HG03064 (cell line): ENCODE measurements at regions not wholly inside any gene's neighbourhood (a gene's known extent, or its start where the extent isn't known, plus 50 kb on each side); places are given as distances from the start of the nearest gene placed in this dataset.

ENCODE experiments used
- ATAC-seq: cut with Tn5 transposase; IDR thresholded peaks from one replicate; pipeline ENCODE4 v1.9.1; 2021; ENCODE audit warnings: low read depth; ENCODE audit not compliant: unreplicated experiment

DNA sequence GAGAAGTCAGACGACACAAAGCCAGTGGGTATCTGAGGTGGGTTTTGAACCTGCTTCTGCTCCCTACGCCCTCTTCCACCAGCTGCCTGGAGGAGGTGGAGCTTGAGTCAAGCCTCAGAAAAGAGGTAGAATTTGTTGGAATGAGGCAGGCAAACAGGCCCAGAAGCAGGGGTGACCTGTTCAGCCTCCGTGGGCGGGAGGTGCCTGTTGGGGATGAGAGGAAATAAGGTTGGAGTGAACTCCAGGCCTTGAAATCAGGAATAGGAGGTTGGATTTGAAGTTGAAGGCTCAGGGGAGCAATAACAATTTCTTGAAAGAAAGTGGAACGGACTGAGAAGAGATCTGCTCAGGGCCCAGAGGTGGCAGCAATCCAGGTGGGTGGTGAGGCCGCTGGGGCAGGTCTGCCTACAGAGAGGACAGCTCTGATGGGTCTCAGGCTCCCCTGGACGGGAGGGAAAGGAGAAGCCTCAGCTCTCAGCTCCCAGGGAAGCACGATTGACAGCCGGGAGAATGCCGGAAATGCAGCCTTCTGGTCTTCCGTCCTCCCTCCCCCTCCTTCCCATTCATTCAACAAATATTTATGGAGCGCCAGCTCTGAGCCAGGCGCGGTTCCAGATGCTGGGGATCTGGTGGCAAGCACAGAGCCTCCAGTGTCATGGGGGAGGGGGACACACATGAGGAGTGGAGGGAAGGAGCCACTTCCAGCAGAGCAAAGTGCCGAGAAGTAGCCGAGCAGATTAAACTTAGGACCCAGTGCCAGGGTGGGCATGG is 61.9 kb upstream of the CIBAR2 start:
- no peak for ATAC-seq

DNA sequence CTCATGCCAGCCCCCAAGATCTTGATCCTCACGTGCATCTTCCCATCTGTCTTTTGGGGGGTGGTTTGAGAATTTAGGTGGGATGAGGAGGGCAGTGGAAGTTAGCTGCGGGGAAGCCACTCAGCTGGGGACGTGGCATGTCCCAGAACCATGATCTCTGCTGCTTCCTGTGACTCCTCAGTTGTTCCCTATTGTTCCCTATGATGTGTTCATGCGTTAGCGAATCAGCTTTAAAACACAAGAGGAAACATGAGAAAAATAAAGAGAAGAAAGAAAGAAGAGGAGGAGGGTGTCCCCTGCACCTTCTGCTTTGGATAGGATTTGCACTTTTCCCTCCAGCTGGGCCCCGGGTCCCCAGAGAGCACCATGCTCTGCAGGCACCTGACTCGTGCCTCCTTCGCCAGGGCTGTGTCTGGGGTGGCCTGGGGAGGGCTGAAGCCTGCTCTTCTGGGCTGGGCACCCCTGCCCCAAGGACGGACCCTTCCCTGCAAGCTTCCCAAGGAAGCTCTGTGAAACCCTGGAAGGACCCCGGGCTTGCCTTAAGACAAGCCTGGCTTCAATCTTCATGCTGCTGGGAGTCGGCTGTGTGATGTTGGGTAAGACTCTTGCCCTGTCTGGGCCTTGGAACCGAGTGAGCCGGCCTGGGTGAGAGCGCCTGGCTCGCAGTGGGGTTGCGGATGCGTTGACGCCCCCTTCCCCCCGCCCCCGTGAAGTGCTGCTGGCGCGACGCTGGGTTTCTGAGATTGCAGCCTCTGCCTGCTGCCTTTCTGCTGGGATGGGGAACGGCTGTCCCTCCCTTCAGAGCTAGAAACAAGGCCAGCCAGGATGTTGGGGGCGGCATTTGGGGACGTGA is 62.8 kb upstream of the CIBAR2 start:
- ATAC-seq = no peak

DNA sequence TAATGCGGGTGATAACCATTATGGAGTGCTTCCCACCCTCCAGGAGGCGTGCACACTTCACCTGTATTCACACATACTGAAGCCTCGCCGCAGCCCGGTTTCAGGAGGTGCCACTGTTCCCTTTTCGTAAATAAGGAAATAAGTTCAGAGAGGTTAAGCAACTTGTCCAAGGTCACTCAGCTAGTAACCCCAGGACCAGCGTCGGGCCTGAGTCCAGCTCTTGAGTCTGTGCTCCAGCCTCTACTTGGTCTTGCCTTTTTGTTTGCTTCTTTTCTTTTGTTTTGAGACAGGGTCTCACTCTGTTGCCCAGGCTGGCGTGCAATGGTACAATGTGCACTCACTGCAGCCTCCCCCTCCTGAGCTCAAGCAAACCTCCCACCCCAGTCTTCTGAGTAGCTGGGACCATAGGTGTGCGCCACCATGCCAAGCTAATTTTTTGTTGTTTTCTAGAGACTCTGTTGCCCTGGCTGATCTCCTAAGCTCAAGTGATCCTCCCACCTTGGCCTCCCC is 63.5 kb upstream of the CIBAR2 start:
- ATAC-seq = no peak

DNA sequence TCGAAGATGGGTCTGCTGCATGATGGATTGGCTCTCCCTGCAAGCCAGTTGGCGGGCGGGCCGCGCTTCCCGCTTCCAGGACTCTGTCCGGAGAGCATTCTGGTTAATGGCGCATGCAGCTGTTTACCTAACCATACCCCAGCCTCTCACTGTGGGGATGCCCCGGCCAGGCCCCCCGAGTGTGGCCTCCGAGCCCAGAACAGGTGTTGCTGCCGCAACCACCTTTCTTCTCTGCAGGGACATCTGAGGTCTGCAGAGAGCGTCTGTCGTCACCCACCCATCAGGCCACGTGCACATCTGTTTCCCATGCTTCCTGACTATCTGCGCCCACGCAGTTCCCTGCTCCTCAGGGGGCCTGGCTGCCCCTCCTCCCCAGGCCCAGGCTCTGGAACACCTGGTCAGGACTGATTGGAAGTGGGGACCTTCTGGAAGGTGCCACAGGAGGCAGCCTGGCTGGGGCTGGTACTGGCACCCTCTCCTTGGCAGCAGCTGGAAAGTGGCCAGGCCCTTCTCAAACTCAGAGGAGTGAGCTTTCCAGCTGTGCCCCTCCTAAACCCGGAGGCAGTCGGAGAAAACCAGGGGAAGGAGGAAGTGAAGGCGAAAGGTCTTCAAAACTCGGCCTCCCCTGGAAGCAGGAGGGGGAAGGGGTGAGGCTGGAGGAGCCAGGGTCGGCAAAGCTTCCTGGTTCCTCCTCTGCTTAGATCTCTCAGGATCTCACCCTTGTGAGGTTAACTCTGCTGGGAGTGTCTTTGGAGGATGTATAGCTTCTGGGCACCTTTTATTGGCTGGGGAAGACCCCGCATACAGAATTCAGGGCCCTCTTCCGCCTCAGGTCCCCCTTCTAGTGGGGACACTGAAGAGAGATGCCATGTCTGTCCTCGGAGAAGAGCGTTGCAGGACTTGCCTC is 64.5 kb upstream of the CIBAR2 start:
- ATAC-seq = no peak

DNA sequence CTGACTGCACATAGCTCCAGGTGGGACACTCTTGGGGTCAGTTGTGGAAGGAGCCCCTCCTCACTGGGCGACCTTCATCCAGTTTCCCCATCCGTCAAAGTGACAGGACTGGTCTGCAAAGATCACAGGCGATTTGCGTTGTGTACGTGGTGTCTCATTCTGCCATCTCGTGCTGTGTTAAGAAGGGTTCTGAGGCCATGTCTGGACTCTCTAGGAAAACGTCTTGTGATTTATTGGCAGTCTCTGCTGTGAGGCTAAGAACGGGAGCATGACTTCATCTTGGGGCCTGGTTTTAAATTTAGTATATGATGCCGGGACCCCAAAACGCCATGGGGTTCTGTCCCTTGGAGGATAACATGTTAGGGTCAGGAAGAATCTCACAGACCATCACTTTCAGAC is 65.2 kb upstream of the CIBAR2 start:
- ATAC-seq = no peak

DNA sequence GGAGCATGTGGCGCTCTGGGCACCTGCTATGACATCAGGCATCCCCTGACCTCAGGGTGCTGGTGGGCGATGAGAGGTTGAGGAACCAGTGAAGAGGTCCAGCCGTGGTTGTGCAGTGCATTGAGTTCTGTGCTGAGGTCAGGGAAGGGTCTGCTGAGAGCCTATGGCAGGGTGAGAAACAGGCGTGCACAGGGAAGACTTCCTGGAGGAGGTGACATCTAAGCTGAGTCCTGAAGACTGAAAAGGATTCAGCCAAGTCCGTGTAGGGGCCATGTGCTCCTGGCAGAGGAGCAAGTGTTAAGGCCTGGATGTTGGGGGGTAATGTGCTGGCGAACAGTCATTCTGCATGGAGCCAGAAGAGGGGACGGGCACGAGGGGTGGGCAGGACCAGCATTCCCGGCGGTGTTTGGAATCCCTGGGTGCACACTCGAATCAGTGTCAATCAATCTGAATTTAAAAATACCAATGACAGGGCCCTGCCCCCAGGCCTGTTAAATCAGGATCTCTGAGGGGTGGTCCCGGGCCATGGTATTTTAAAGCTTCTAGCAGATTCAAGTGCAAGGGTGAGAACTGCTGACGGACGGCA is 65.8 kb upstream of the CIBAR2 start:
- no peak for ATAC-seq

DNA sequence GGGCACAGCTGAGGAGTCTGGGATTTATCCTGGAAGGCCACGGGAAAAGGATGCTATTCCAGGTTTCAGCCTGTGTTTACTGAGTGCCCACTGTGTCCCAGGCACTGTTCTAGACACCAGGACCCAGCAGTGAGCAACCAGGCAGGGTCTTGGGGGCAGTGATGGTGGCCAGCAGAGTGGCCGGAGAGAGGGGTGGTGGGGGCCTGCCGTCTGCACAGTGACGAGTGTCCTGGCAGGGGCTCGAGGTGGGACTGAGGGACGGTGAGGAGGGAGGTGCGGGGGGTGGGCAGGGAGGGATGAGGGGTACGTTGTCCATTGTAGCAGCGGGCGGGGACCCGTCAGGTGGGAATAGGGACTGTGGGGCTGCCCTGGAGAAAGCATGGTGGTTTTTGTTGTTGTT is 66.3 kb upstream of the CIBAR2 start:
- ATAC-seq = no peak

DNA sequence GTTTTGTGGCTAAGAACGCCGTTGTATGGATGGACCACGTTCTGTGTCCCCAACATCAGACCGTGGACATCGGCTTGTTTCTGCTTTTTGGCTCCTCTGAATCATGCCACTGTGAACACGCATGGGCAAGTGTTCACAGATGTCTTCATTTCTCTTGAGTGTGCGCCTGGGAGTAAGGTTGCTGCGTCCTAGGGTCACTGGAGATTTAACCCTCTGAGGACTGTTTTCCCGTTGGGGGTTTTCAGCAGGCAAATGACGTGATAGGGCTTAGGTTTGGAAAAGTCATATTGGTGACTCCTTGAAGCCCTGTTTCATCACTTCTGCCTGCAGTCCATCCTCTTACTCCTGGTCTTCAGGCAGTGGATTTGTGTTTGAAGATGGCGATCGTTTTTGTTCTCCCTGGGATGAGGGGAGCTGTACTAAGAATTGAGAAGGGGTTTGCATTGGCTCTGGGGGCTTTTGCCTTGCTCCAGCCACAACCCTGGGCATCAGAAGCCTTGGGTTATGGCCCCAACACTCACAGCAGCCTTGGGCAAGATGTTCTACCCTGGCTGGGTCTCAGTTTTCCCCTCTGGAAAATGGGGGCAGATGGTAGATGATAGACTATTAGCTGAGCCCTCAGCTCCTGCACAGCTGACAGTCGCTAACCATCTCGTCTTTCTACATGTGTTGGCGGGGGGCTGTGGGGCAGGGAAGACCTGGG is 67.2 kb upstream of the CIBAR2 start:
- ATAC-seq = no peak

DNA sequence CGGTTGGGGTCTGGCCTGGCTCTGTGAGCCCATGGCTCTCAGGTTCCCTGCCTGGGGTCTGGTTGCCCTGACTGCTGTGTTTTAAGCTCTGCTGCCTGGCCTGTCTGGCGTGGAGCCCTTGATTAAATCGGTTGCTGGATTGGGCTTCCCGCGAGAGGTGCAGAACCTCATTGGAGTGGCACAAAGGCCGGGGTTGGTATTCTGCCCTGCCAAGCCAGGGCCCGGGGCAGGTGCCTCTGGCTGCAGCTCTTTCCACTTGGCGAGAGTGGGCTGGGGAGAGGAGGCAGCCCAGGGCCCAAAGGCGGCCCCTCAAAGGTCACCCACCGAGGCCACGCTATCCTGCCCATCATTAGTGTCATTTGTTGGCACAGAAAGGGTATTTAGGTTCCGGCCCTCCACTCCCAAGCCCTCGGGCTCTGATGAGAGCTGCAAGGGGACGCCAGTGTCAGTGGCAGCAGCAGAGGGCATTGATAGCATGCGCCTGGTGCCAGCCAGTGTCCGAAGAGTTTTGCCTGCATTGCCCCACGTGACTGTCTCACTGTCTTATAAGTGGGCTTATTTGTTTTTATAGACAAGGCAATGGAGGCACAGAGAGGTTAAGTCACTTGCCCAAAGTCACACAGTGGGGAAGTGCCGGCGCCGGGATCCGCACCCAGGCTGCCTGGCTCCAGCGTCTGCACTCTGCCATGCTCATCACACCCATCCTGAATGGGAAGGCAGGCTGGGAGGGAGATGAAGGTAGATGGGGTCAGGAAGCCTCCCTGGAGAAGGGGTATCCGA is 68.0 kb upstream of the CIBAR2 start:
- ATAC-seq = no peak

DNA sequence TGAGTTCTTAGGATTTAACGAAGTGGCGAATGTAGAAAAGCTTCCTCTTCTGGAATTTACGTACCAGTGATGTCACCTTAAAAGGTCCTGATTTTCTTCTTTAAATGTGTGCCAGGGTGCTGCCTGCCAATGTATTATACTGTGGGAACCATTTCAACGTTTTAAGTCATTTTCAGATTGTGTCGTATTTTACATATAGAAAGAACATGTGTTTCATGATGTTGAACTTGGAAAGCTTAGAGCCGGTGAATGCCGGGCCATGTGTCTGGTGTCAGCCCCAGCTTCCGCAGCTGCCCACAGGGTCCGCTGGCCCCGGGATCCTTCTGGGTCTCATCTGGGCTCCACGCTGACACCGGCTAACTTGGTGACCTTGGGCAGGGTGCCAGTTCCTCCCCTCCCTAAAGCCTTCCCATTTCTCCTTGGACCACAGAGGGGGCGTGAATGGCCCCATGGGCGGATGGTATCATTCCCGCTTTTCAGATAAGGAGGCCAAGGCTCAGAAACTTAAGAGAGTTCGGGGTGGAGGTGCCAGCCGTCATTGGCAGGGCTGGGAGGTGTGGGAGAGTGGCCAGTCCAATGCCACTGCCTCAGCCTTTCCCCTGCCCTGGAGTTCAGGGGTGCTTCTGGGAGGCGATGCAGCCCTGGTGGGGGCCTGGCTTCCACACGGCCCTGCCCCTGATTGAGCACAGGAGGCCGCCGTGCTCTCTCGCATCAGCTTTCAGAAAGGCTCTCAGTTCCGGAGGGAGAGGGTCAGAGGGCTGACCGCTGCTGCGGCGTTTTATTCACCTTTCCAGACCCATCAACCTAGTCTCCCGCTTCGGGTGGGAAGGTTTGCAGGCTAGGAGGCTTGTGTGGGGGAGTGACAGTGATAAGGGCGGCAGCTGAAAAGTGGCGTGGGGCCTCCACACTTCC is 68.8 kb upstream of the CIBAR2 start:
- ATAC-seq = no peak

DNA sequence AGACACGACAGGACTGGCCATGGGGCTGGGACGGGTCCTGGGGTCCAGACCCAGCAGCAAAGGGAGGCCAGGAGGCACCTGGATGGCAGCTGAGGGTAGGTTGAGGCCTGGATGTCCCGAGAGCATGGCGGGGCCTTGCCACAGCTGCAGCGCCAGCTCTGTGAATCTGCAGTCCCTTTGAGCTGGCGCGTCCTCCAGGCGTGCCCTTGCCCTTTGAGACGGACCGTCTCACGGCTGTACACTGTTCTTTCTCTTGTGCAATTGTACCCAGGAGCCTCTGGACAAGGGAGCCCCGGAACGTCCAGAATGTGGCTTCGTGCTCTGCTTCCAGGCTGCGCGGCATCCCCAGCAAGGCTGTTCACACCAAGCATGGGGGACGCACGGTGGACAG is 69.5 kb upstream of the CIBAR2 start:
- no peak for ATAC-seq

DNA sequence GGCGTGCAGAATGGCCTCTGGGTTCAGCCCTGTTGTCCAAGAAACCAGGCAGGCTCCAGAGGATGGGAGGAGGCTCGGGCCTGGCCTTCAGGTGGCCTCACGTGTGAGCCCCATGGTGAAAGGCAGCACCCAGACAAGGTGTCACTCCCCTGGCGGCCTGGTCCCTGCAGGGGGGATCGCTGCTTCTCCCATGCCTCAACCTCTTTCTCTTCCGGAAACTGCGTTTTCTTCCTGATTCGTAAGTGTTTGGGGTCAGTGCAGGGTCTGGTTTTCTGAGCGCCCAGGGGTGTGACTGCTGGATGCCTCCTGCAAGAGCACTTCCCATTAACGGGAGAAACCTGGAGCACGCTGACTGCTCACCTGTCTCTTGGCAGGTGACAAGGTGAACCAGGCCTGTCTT is 70.0 kb upstream of the CIBAR2 start:
- no peak for ATAC-seq

DNA sequence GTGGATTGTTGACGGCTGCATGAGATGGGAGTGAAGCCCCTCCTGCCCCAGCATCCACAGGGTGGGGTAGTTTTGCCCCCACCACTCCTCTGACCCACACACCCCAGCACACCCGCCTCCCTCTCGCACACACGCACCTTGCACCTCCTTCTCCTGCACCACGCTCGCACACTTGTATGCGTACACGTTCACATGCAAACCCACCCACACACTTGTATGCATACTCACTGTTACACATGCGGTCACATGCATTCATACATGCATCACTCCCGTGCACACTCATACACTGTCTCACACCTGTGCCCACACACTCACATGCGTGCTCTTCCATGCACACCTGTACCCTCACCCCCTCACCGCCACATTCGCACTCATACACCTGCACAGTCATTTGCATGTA is 70.5 kb upstream of the CIBAR2 start:
- ATAC-seq = no peak

DNA sequence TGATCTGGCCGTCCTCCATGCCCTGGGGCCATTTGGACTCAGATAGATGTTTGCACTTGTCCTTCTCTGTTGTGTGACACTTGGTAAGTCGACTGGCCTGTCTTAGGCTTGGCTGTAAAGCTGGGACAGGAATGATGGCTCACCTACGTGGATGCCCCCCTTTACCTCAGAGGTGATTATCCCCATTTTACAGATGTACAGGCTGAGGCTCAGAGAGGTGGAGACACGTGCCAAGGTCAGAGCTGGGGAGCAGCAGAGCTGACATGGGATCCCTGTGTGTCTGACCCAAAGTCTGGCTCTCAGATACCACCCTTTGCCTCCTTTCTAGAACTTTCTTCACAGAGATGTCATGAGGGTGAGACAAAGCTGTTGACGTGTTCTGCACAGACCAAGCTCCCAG is 71.3 kb upstream of the CIBAR2 start:
- ATAC-seq = no peak

DNA sequence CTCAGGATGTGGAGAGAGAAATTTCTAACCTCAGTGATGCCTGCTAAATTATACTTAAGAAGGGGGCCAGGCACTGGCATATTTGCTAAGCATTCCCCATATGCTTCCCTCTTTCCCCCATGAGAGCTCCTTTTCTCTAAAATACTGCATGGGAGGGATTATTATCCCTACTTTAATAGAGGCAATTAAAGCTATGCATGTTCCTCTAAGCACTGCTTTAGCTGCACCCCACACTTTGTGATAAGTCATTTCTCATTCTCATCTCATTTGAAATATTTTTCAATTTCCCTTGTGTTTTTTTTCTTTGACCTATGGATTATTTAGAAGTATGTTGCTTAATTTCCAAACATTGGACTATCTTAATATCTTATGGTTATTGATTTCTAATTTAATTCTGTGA is 72.1 kb upstream of the CIBAR2 start:
- ATAC-seq = no peak

DNA sequence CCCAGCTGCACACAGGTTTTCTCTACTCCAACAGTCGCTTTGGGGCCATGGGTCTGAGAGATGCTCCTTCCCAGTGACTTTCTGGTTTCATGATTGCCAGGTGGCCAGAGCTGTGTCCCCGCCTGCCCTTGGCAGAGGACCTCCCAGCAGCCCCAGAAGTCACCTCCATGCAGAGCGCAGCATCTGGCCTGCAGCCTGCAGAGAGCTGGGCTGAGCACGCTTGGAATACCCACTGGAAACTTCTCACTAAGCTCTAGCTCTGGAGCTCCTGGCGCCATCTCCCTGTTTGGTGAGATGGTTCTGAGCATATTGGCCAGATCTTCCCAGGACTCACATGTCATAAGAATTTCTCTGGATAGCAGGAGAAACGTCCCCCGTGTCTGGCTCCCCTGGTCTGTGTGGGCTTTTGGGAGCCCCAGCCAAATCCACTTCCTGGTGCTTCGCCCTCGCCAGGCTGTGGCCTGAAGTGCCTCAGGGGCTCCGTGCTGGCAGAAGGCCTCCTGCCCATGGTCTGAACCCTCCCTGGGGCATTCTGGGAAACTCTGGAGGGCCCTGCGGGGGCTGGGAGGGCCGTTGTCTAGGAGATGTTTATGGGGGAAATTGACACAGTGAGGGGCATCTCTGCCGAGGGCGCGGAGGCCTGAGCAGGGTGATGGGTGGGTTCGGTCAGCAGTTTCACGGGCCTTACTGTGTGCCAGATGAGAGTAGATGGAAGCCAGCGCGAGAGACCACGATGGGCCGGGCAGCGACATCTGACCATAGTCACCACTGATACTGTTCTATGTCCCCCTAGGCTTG is 73.2 kb upstream of the CIBAR2 start:
- no peak for ATAC-seq

DNA sequence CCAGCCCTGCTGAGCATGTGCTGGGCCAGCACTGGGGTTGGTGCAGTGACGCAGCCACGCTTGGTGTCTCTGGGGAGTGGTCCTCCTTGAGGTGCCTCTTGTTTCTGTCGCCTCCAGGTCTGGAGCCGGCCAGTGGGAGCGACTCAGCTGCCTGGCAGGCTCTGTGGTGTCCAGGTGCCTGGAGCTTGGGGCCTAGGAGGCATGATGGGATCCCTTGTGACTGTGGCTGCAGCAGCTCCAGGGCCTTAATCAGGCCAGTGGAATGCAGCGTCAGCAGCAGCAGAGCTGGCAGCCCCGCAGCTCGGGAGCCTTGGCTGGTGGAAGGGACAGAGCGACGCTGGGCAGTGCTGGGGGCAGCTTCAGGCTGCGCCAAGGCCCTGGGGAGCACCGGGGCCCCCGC is 74.7 kb upstream of the CIBAR2 start:
- ATAC-seq = no peak
